ENCODE measurements at regions not wholly inside any gene's neighbourhood (a gene's known extent, or its start where the extent isn't known, plus 50 kb on each side); places are given as distances from the start of the nearest gene placed in this dataset.

- Histone ChIP-seq H3K79me2 (no peaks in the 10 kb centered on the region), H3K27me3 (no peaks in the 10 kb centered on the region), H3K9me2 (replicated peaks; ENCODE audit: insufficient read depth) (no peaks in the 10 kb centered on the region), H3K4me1 (ENCODE audit: insufficient read depth) (no peaks in the 10 kb centered on the region), H3K4me3 (no peak overlapping the region), H3K9me3 (ENCODE audit: low read depth) (no peaks in the 10 kb centered on the region), H3K27ac (no peak overlapping the region), H4K20me1 (ENCODE audit: insufficient read depth, poor library complexity, severe bottlenecking) (no peaks in the 10 kb centered on the region), H2AFZ (no peak overlapping the region), H3K36me3 (replicated peaks; ENCODE audit: insufficient read depth, low read depth) (no peaks in the 10 kb centered on the region), H3K4me2 (no peak overlapping the region)
- TF ChIP-seq EZH2 (IDR thresholded peaks at IDR 0.05; ENCODE audit: borderline replicate concordance) (no peak), CTCF (IDR thresholded peaks at IDR 0.05; ENCODE audit: poor library complexity) (no peak), EZH2phosphoT487 (IDR thresholded peaks at IDR 0.05; ENCODE audit: low read depth, severe bottlenecking, unreplicated experiment) (no peak)
- no peak for DNase-seq (ENCODE audit: low spot score)
- WGBS (ENCODE audit: low lambda C conversion rate, missing lambda C conversion rate): 92% methylated on average over 2 of the region's 2 CpGs
Observed at GRCh38 chr2:2392332-2392731, 61.3 kb upstream of the MYT1L start.

GRCh38 chr2:2389215-2389614 is 58.1 kb upstream of the MYT1L start:
- no peaks in the 10 kb centered on the region for H3K79me2 ChIP-seq
- H3K27me3 ChIP-seq: no peaks in the 10 kb centered on the region
- H3K9me2 ChIP-seq (replicated peaks; ENCODE audit: insufficient read depth): no peaks in the 10 kb centered on the region
- H3K4me1 ChIP-seq (ENCODE audit: insufficient read depth): no peaks in the 10 kb centered on the region
- H3K4me2 ChIP-seq: no peak overlapping the region
- no peak overlapping the region for H3K4me3 ChIP-seq
- no peak for TF ChIP-seq EZH2phosphoT487 (IDR thresholded peaks at IDR 0.05; ENCODE audit: low read depth, severe bottlenecking, unreplicated experiment)
- no peak for TF ChIP-seq CTCF (IDR thresholded peaks at IDR 0.05; ENCODE audit: poor library complexity)
- no peak for TF ChIP-seq EZH2 (IDR thresholded peaks at IDR 0.05; ENCODE audit: borderline replicate concordance)
- no peak for DNase-seq (ENCODE audit: low spot score)
- no peaks in the 10 kb centered on the region for H3K9me3 ChIP-seq (ENCODE audit: low read depth)
- no peaks in the 10 kb centered on the region for H3K36me3 ChIP-seq (replicated peaks; ENCODE audit: insufficient read depth, low read depth)
- H2AFZ ChIP-seq: no peak overlapping the region
- H4K20me1 ChIP-seq (ENCODE audit: insufficient read depth, poor library complexity, severe bottlenecking): no peaks in the 10 kb centered on the region
- H3K27ac ChIP-seq: no peak overlapping the region
